Gastrocnemius medialis (tissue), 4 donors: ENCODE measurements at regions not wholly inside any gene's neighbourhood (a gene's known extent, or its start where the extent isn't known, plus 50 kb on each side); places are given as distances from the start of the nearest gene placed in this dataset.

Experiments
- ATAC-seq, 2 donors: fragments of 150-250 bp; one replicate each; pipeline ENCODE4 v1.9.1; 2016
- DNase-seq, 2 donors: peaks; one replicate each; pipeline ENCODE4 v3.0.0-alpha.2; 2019
- H3K27ac ChIP-seq, 4 donors: fragments of 200-600 bp; sonication (generic); 1 replicate in 1 of 4; 2 replicates in 3 of 4; pipeline ENCODE4 v1.5.1; 2016 to 2018; ENCODE audit warnings: mild to moderate bottlenecking in 2 of 4, moderate library complexity in 1 of 4
- H3K27me3 ChIP-seq, 3 donors: fragments of 200-600 bp; sonication (generic) in 2 of 3; 1 replicate in 1 of 3; 2 replicates in 2 of 3; pipeline versions ENCODE4 v1.5.1 to v1.6.0; 2016 to 2019; ENCODE audit warnings: mild to moderate bottlenecking in 1 of 3, moderate library complexity in 1 of 3
- H3K36me3 ChIP-seq, 2 donors: fragments of 200-600 bp; sonication (generic) in 1 of 2; one replicate each; pipeline ENCODE4 v1.5.1; 2017 to 2018
- H3K4me1 ChIP-seq, 2 donors: fragments of 200-600 bp; sonication (generic) in 1 of 2; one replicate each; pipeline ENCODE4 v1.5.1; 2016 to 2017; ENCODE audit warnings: mild to moderate bottlenecking in 2 of 2
- H3K4me3 ChIP-seq, 4 donors: fragments of 200-600 bp; sonication (generic) in 3 of 4; 1 replicate in 1 of 4; 2 replicates in 3 of 4; pipeline ENCODE4 v1.5.1; 2016 to 2019; ENCODE audit warnings: mild to moderate bottlenecking in 2 of 4
- H3K9me3 ChIP-seq, 3 donors: fragments of 200-600 bp; sonication (generic) in 2 of 3; 1 replicate in 1 of 3; 2 replicates in 2 of 3; pipeline ENCODE4 v1.5.1; 2016 to 2019
- POLR2A ChIP-seq, 2 donors: fragments of 450-650 bp; IDR thresholded peaks; one replicate each; pipeline ENCODE4 v1.6.1; 2017; ENCODE audit warnings: antibody characterized with exemption in 2 of 2, mild to moderate bottlenecking in 2 of 2, moderate library complexity in 2 of 2
- in situ Hi-C, 4 donors: fragments of 200-750 bp; cut with MboI; loops; one replicate each; pipeline versions ENCODE4 v1.15.0 to v1.8.0; 2017; ENCODE audit warnings: low sequenced_read_pairs in 4 of 4
- intact Hi-C: fragments of 100-400 bp; cut with DNase I; formaldehyde crosslinking; loops from one replicate; pipeline ENCODE4 v1.15.1; 2023; ENCODE audit warnings: low total_unique reads
- TF ChIP-seq, protein P1 (sequence below), 5 experiments: fragments of 450-650 bp in 3 of 5; fragments of 200-600 bp in 2 of 5; sonication (generic) in 2 of 5; IDR thresholded peaks in 4 of 5; conservative IDR thresholded peaks in 1 of 5; 1 replicate in 4 of 5; 2 replicates in 1 of 5; pipeline ENCODE4 v1.5.1; 2016 to 2019; ENCODE audit warnings: antibody characterized with exemption in 5 of 5, mild to moderate bottlenecking in 3 of 5, moderate library complexity in 3 of 5

- H3K27ac ChIP-seq = no peak overlapping the region
- no peak overlapping the region for H3K4me3 ChIP-seq
- no peak for ATAC-seq
- no peak for DNase-seq
- no peaks in the 10 kb centered on the region for H3K4me1 ChIP-seq
- TF ChIP-seq, protein P1, sequence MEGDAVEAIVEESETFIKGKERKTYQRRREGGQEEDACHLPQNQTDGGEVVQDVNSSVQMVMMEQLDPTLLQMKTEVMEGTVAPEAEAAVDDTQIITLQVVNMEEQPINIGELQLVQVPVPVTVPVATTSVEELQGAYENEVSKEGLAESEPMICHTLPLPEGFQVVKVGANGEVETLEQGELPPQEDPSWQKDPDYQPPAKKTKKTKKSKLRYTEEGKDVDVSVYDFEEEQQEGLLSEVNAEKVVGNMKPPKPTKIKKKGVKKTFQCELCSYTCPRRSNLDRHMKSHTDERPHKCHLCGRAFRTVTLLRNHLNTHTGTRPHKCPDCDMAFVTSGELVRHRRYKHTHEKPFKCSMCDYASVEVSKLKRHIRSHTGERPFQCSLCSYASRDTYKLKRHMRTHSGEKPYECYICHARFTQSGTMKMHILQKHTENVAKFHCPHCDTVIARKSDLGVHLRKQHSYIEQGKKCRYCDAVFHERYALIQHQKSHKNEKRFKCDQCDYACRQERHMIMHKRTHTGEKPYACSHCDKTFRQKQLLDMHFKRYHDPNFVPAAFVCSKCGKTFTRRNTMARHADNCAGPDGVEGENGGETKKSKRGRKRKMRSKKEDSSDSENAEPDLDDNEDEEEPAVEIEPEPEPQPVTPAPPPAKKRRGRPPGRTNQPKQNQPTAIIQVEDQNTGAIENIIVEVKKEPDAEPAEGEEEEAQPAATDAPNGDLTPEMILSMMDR (IDR thresholded peaks at IDR 0.05 in 4 of 5, conservative IDR thresholded peaks at IDR 0.05 in 1 of 5) = no peak
- no peak for TF ChIP-seq POLR2A (IDR thresholded peaks at IDR 0.05)
- no peaks in the 10 kb centered on the region for H3K36me3 ChIP-seq
- intact Hi-C loops (no loop called here), in situ Hi-C loops (no loop called here)
- H3K9me3 ChIP-seq = no peaks in the 10 kb centered on the region
- H3K27me3 ChIP-seq = no peaks in the 10 kb centered on the region
Observed at GRCh38 chr11:110035357-110035756, 57.8 kb upstream of the ZC3H12C start.

- no peak overlapping the region for H3K4me3 ChIP-seq
- ATAC-seq (no peak), DNase-seq (no peak)
- no peaks in the 10 kb centered on the region for H3K4me1 ChIP-seq
- no peaks in the 10 kb centered on the region for H3K27me3 ChIP-seq
- no peaks in the 10 kb centered on the region for H3K9me3 ChIP-seq
- H3K27ac ChIP-seq = no peak overlapping the region
- TF ChIP-seq, protein P1 (IDR thresholded peaks at IDR 0.05 in 4 of 5, conservative IDR thresholded peaks at IDR 0.05 in 1 of 5) = no peak
- TF ChIP-seq POLR2A (IDR thresholded peaks at IDR 0.05) = no peak
- in situ Hi-C loops (no loop called here), intact Hi-C loops (no loop called here)
- H3K36me3 ChIP-seq = no peaks in the 10 kb centered on the region
Observed at GRCh38 chr11:110038201-110038600, 55.0 kb upstream of the ZC3H12C start.
